Trophoblast cell (in vitro differentiated cells and primary cell): ENCODE measurements at regions not wholly inside any gene's neighbourhood (a gene's known extent, or its start where the extent isn't known, plus 50 kb on each side); places are given as distances from the start of the nearest gene placed in this dataset.

ENCODE experiments used
- DNase-seq, 2 donors: peaks; one replicate each; pipeline ENCODE4 v3.0.0-alpha.2; 2016
- H2AFZ ChIP-seq: 2 replicates; pipeline ENCODE4 v1.6.1; 2013; ENCODE audit warnings: low read length, moderate library complexity, mild to moderate bottlenecking; ENCODE audit not compliant: insufficient read depth, poor library complexity
- H2AK5ac ChIP-seq: 2 replicates; pipeline ENCODE4 v1.6.1; 2013; ENCODE audit warnings: mild to moderate bottlenecking, low read length
- H2BK120ac ChIP-seq: 2 replicates; pipeline ENCODE4 v1.6.1; 2013; ENCODE audit warnings: low read length, mild to moderate bottlenecking, moderate library complexity; ENCODE audit not compliant: insufficient read depth, poor library complexity
- H2BK12ac ChIP-seq: 2 replicates; pipeline ENCODE4 v1.6.1; 2013; ENCODE audit warnings: mild to moderate bottlenecking, low read length, moderate library complexity
- H2BK5ac ChIP-seq: 2 replicates; pipeline ENCODE4 v1.6.1; 2013; ENCODE audit warnings: low read length, low read depth, moderate library complexity, mild to moderate bottlenecking; ENCODE audit not compliant: poor library complexity
- H3K14ac ChIP-seq: 2 replicates; pipeline ENCODE4 v1.6.1; 2013; ENCODE audit warnings: mild to moderate bottlenecking, low read length
- H3K18ac ChIP-seq: 2 replicates; pipeline ENCODE4 v1.6.1; 2013; ENCODE audit warnings: mild to moderate bottlenecking, low read length
- H3K23ac ChIP-seq: 2 replicates; pipeline ENCODE4 v1.6.1; 2013; ENCODE audit warnings: low read length
- H3K27ac ChIP-seq: 2 replicates; pipeline ENCODE4 v1.5.1; 2013; ENCODE audit warnings: low read depth, mild to moderate bottlenecking, inconsistent platforms, low read length, moderate library complexity
- H3K27me3 ChIP-seq: 2 replicates; pipeline ENCODE4 v1.6.1; 2013; ENCODE audit warnings: inconsistent platforms, mild to moderate bottlenecking, low read length, moderate library complexity; ENCODE audit not compliant: insufficient read depth
- H3K36me3 ChIP-seq, 2 experiments: 1 replicate in 1 of 2; 2 replicates in 1 of 2; pipeline ENCODE4 v1.6.1; 2013; ENCODE audit warnings: low read length in 2 of 2, mild to moderate bottlenecking in 2 of 2, moderate library complexity in 1 of 2; ENCODE audit not compliant: insufficient read depth in 2 of 2, control insufficient read depth in 1 of 2
- H3K4ac ChIP-seq: 2 replicates; pipeline ENCODE4 v1.6.1; 2013; ENCODE audit warnings: low read depth, mild to moderate bottlenecking, low read length, moderate library complexity
- H3K4me1 ChIP-seq, 2 experiments: 1 replicate in 1 of 2; 2 replicates in 1 of 2; pipeline ENCODE4 v1.6.1; 2013; ENCODE audit warnings: low read length in 2 of 2, mild to moderate bottlenecking in 2 of 2, moderate library complexity in 1 of 2; ENCODE audit not compliant: insufficient read depth in 2 of 2, control insufficient read depth in 1 of 2
- H3K4me2 ChIP-seq: 2 replicates; pipeline ENCODE4 v1.6.1; 2013; ENCODE audit warnings: inconsistent platforms, mild to moderate bottlenecking, low read length, moderate library complexity
- H3K4me3 ChIP-seq: 2 replicates; pipeline ENCODE4 v1.5.1; 2013; ENCODE audit warnings: mild to moderate bottlenecking, low read depth, low read length, inconsistent platforms
- H3K79me1 ChIP-seq: one replicate; pipeline ENCODE4 v1.6.1; 2013; ENCODE audit warnings: low read length
- H3K79me2 ChIP-seq: 2 replicates; pipeline ENCODE4 v1.6.1; 2013; ENCODE audit warnings: low read length, mild to moderate bottlenecking; ENCODE audit not compliant: control insufficient read depth, insufficient read depth, poor library complexity
- H3K9ac ChIP-seq: 2 replicates; pipeline ENCODE4 v1.6.1; 2013; ENCODE audit warnings: mild to moderate bottlenecking, low read length
- H3K9me3 ChIP-seq: 2 replicates; pipeline ENCODE4 v1.6.1; 2013; ENCODE audit warnings: low read depth, mild to moderate bottlenecking, control low read depth, inconsistent platforms, low read length; ENCODE audit not compliant: insufficient read depth
- H4K12ac ChIP-seq: 2 replicates; pipeline ENCODE4 v1.6.1; 2013; ENCODE audit warnings: low read depth, mild to moderate bottlenecking, low read length, moderate library complexity
- H4K8ac ChIP-seq: 2 replicates; pipeline ENCODE4 v1.6.1; 2013; ENCODE audit warnings: low read depth, mild to moderate bottlenecking, low read length, moderate library complexity
- H4K91ac ChIP-seq: one replicate; pipeline ENCODE4 v1.6.1; 2013; ENCODE audit warnings: low read depth, mild to moderate bottlenecking, low read length, moderate library complexity
- WGBS: extraction: QIAGEN DNeasy Blood & Tissue Kit; methylation state at CpG from one replicate; pipeline ENCODE4 v1.1.7; 2013; ENCODE audit warnings: missing lambda C conversion rate; ENCODE audit not compliant: insufficient read length, insufficient coverage; ENCODE audit errors: extremely low coverage; 5-methylcytosine and 5-hydroxymethylcytosine counted together

DNA sequence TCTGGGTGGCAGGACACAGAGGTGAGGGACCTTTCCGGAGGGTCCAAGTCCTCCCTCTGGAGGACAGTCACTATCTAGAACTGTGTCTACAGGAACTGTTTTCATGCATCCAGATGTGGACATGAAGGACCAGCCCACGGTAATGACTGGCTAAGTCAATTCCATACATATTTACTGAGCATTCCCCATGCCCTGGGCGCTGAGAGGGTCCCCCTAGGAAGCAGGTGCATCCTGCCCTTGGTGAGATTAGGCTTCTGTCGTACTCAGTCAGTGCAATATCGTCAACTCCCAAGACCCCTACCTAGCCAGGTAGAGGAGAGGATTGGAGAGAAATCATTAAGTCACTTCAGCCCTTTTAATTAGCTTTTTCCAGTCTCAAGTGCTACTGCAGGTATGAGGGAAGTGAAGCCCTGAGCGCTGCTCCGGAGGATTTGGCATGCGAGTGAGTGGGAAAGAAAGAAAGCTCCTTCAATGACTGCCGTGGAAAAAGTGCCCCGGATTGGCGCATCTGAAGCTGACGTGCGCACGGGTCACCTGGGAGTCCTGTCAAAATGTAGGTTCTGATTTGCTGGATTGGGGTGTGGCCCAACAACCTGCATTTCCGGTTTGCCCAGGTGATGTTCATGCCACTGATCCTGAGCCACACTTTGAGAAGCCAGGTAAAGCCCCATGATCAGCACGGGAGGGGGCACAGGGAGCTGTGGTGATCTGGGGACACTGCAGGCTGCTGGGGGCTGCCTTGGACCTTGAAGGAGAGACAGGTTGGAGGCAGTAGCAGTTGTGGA is 367.4 kb upstream of the TNRC6C start:
- no peaks in the 10 kb centered on the region for H3K4me1 ChIP-seq
- no CpG with 5 or more reads among the region's 16 CpGs for WGBS
- DNase-seq, result no peak
- no peak overlapping the region for H3K18ac ChIP-seq
- H2BK120ac ChIP-seq, result no peak overlapping the region
- no peak overlapping the region for H3K4ac ChIP-seq
- no peak overlapping the region for H3K23ac ChIP-seq
- no peak overlapping the region for H3K27ac ChIP-seq
- no peak overlapping the region for H2BK5ac ChIP-seq
- no peak overlapping the region for H2BK12ac ChIP-seq
- no peak overlapping the region for H4K12ac ChIP-seq
- H3K79me2 ChIP-seq, result no peaks in the 10 kb centered on the region
- H3K36me3 ChIP-seq, result no peaks in the 10 kb centered on the region
- no peaks in the 10 kb centered on the region for H3K79me1 ChIP-seq
- no peak overlapping the region for H3K4me3 ChIP-seq
- H3K14ac ChIP-seq, result no peak overlapping the region
- H2AK5ac ChIP-seq, result no peak overlapping the region
- no peak overlapping the region for H3K4me2 ChIP-seq
- no peaks in the 10 kb centered on the region for H3K27me3 ChIP-seq
- no peak overlapping the region for H4K8ac ChIP-seq
- no peak overlapping the region for H2AFZ ChIP-seq
- no peak overlapping the region for H4K91ac ChIP-seq
- no peak overlapping the region for H3K9ac ChIP-seq
- H3K9me3 ChIP-seq, result no peaks in the 10 kb centered on the region

DNA sequence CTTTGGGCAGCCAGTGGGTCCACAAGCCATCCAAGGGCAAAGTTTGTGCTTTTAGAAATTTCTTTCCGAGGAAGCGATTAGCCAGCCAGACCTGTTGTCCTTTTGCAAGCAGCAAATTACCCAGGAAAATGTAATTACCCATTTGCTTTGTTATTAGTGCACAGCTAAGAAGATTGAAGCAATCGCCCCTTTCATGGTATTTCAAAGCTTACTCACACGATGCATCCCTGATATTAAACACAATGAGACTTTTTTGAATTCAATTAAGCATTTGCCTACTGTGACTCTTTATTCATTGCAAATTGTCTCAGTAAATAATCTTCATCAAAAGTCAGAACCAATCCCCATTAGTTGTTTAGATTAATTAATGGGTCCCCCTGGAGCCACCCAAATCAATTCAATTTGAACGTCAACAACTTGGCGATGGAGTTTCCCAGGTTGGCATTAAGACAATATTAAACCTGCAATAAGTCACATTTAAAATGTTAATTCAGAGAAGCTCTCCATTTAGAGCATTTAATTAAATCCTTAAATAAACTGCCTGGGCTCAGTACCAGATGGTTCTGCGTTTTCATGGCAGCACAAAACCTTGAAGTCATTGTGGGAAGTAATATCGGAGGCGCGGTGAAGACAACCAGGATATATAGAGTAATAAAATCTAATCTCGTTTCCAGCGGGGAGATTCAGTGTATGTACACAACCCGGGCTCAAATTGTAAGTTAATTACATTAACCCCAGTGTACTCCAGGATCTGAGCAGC is 366.2 kb upstream of the TNRC6C start:
- H3K36me3 ChIP-seq, result no peaks in the 10 kb centered on the region
- no peak overlapping the region for H2BK5ac ChIP-seq
- H4K12ac ChIP-seq, result no peak overlapping the region
- H3K4me2 ChIP-seq, result no peak overlapping the region
- H3K9me3 ChIP-seq, result no peaks in the 10 kb centered on the region
- H3K27me3 ChIP-seq, result no peaks in the 10 kb centered on the region
- H3K79me1 ChIP-seq, result no peaks in the 10 kb centered on the region
- H2AFZ ChIP-seq, result no peak overlapping the region
- no peak overlapping the region for H2BK120ac ChIP-seq
- H3K4me3 ChIP-seq, result no peak overlapping the region
- no peak overlapping the region for H4K8ac ChIP-seq
- H3K79me2 ChIP-seq, result no peaks in the 10 kb centered on the region
- H4K91ac ChIP-seq, result no peak overlapping the region
- WGBS, result no CpG with 5 or more reads among the region's 13 CpGs
- H3K23ac ChIP-seq, result no peak overlapping the region
- no peak overlapping the region for H3K14ac ChIP-seq
- no peak overlapping the region for H3K4ac ChIP-seq
- H3K4me1 ChIP-seq, result no peaks in the 10 kb centered on the region
- no peak overlapping the region for H3K18ac ChIP-seq
- no peak overlapping the region for H3K27ac ChIP-seq
- no peak for DNase-seq
- H2AK5ac ChIP-seq, result no peak overlapping the region
- H3K9ac ChIP-seq, result no peak overlapping the region
- H2BK12ac ChIP-seq, result no peak overlapping the region

DNA sequence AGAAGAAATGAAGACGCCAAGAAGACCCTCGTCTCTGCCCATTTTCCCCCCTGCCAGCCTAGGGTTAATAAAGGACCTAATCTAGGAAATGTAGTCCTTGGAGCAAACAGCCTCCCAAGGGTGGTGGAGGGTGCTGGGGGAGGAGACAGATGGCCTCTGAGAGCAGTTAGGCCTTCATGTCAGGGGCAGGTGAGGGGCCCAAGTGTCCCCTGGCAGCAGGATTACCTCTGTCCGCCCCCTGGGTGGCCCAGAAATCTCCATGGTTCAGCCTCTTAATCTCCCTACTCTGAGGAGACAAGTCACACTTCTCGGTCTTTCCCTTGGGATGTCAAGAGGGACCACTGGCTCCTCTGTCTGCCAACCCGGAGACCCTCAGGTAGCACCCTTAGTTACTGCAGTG is 365.4 kb upstream of the TNRC6C start:
- Histone ChIP-seq H3K4me2 (no peak overlapping the region), H3K27ac (no peak overlapping the region), H3K27me3 (no peaks in the 10 kb centered on the region), H3K9ac (no peak overlapping the region), H3K4ac (no peak overlapping the region), H3K79me1 (no peaks in the 10 kb centered on the region), H4K91ac (no peak overlapping the region), H3K4me1 (no peaks in the 10 kb centered on the region), H2BK12ac (no peak overlapping the region), H2BK120ac (no peak overlapping the region), H3K23ac (no peak overlapping the region), H3K4me3 (no peak overlapping the region), H2AK5ac (no peak overlapping the region), H4K8ac (no peak overlapping the region), H3K9me3 (peaks cover 1% of the 10 kb centered on the region), H3K36me3 (no peaks in the 10 kb centered on the region), H3K79me2 (no peaks in the 10 kb centered on the region), H3K14ac (no peak overlapping the region), H3K18ac (no peak overlapping the region), H2AFZ (no peak overlapping the region), H4K12ac (no peak overlapping the region), H2BK5ac (no peak overlapping the region)
- no CpG with 5 or more reads among the region's 5 CpGs for WGBS
- DNase-seq, result no peak

DNA sequence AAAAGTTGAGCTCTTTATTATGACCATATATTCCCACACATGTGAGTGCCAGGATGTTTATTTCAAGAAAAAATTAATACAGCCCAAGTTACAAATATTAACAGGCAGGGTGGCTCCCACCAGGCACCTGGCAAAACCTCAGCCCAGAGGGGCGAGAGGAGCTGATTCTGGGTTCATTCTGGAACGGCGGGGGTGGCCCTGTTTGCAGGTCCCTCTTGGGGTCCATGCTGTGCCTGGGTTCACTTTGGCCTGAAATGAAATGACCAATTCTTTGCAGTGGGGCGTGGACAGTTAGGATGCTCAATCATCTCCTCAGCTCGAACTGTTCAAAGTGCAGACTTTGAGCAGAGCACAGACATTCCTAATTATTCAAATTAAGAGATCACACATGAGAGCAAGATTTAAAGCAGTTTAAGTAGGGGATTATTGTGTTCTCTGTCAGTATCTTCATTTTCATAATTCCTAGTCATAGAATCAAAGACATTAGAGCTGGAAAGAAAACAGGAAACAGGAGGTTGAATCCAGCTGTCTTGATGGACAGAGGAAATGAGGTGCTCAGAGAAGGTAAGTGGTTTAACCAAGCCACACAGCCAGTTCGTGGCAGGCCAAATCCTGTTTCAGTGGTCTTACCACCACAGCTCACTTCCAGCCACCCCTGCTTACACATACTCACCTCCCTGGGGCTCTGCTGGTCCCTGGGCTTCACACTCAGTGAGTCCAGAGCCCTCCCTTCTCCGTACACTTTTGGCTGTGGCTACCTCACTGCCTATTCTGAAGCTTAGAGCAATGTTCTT is 363.9 kb upstream of the TNRC6C start:
- Histone ChIP-seq H4K12ac (no peak overlapping the region), H3K14ac (no peak overlapping the region), H2BK12ac (no peak overlapping the region), H2BK5ac (no peak overlapping the region), H3K23ac (no peak overlapping the region), H3K36me3 (no peaks in the 10 kb centered on the region), H4K8ac (no peak overlapping the region), H3K79me1 (no peaks in the 10 kb centered on the region), H3K9me3 (peaks cover 1% of the 10 kb centered on the region), H3K4me3 (no peak overlapping the region), H3K4ac (no peak overlapping the region), H4K91ac (no peak overlapping the region), H3K4me2 (no peak overlapping the region), H3K27ac (no peak overlapping the region), H3K4me1 (no peaks in the 10 kb centered on the region), H2AFZ (no peak overlapping the region), H3K9ac (no peak overlapping the region), H3K79me2 (no peaks in the 10 kb centered on the region), H2AK5ac (no peak overlapping the region), H3K18ac (no peak overlapping the region), H3K27me3 (no peaks in the 10 kb centered on the region), H2BK120ac (no peak overlapping the region)
- no CpG with 5 or more reads among the region's 7 CpGs for WGBS
- no peak for DNase-seq
